K562 (cell line): ENCODE measurements at regions not wholly inside any gene's neighbourhood (a gene's known extent, or its start where the extent isn't known, plus 50 kb on each side); places are given as distances from the start of the nearest gene placed in this dataset.

Source experiments
- FOSL1 ChIP-seq: fragments of 200-800 bp; sonication (Bioruptor generic); conservative IDR thresholded peaks from 2 replicates; pipeline ENCODE4 v1.6.1; 2016; ENCODE audit warnings: missing genetic modification characterization, missing compliant biosample characterization
- FOXJ2 ChIP-seq: fragments of 200-800 bp; sonication (Bioruptor generic); IDR thresholded peaks from 2 replicates; pipeline ENCODE4 v1.6.1; 2016; ENCODE audit warnings: missing genetic modification characterization, missing compliant biosample characterization
- RBM17 ChIP-seq: fragments of 200-400 bp; formaldehyde crosslinking; IDR thresholded peaks from 2 replicates; pipeline ENCODE4 v1.6.1; 2017; ENCODE audit warnings: low read depth, mild to moderate bottlenecking, low read length, borderline replicate concordance
- REST ChIP-seq, 2 experiments: fragments of 450-650 bp; formaldehyde crosslinking in 1 of 2; IDR thresholded peaks; 2 replicates each; pipeline versions ENCODE4 v1.4.0 to v1.6.1; 2014 to 2020; ENCODE audit warnings: mild to moderate bottlenecking in 2 of 2, borderline replicate concordance in 1 of 2, low read depth in 1 of 2
- TSHZ1 ChIP-seq: fragments of 250-450 bp; sonication (Bioruptor Pico); IDR thresholded peaks from 2 replicates; pipeline ENCODE4 v1.4.0; 2020; ENCODE audit warnings: mild to moderate bottlenecking, moderate library complexity

GRCh38 chr10:78805176-78805575, 263.6 kb upstream of the ZMIZ1 start (continued):
- no peak for TF ChIP-seq TSHZ1
- no peak for TF ChIP-seq FOSL1 (tag)
- 0 out of 2 replicates have a peak, but pooled peaks have one; percentile 32 for TF ChIP-seq FOXJ2
- TF ChIP-seq REST (IDR thresholded peaks at IDR 0.05; ENCODE audit: borderline replicate concordance), result no peak
- TF ChIP-seq REST (CRISPR knock-in tag; IDR thresholded peaks at IDR 0.05; ENCODE audit: low read depth), result no peak
- no peak for TF ChIP-seq RBM17
